ENCODE measurements at regions not wholly inside any gene's neighbourhood (a gene's known extent, or its start where the extent isn't known, plus 50 kb on each side); places are given as distances from the start of the nearest gene placed in this dataset.
"Not testable (repeated sequence)": the region's sequence is repeated elsewhere in the genome, so short reads cannot be mapped to it uniquely, and the experiment has no call there.

DNA sequence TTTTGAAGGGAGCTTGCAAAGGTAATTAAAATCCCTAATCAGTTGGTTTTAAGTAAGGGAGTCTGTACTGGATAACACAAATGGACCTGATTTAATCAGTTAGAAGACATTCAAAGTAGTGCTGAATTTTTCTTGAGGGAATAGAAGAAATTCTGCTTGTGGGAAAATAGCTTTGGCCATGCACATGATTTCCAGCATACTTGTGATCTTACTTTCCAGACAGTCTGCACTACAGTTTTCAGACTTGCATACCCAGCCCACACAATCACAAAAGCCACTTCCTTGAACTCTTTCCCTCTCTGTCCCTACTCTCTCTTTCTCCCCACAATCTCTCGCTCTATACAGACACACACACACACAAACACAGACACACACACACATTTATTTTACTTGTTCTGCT, 852.1 kb downstream of the PLA2G4A start:
- in situ Hi-C loops (cut with MboI; ENCODE audit: low sequenced_read_pairs, unreplicated experiment): no loop called here
- TF ChIP-seq, protein P1, sequence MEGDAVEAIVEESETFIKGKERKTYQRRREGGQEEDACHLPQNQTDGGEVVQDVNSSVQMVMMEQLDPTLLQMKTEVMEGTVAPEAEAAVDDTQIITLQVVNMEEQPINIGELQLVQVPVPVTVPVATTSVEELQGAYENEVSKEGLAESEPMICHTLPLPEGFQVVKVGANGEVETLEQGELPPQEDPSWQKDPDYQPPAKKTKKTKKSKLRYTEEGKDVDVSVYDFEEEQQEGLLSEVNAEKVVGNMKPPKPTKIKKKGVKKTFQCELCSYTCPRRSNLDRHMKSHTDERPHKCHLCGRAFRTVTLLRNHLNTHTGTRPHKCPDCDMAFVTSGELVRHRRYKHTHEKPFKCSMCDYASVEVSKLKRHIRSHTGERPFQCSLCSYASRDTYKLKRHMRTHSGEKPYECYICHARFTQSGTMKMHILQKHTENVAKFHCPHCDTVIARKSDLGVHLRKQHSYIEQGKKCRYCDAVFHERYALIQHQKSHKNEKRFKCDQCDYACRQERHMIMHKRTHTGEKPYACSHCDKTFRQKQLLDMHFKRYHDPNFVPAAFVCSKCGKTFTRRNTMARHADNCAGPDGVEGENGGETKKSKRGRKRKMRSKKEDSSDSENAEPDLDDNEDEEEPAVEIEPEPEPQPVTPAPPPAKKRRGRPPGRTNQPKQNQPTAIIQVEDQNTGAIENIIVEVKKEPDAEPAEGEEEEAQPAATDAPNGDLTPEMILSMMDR (IDR thresholded peaks at IDR 0.05; ENCODE audit: borderline replicate concordance, control extremely low read depth, extremely low read depth, insufficient read depth, missing control alignments): no peak
- DNase-seq (ENCODE audit: low spot score): no peak

- in situ Hi-C loops (cut with MboI; ENCODE audit: low sequenced_read_pairs, unreplicated experiment): no loop called here
- TF ChIP-seq, protein P1 (IDR thresholded peaks at IDR 0.05; ENCODE audit: borderline replicate concordance, control extremely low read depth, extremely low read depth, insufficient read depth, missing control alignments): no peak
- no peak for DNase-seq (ENCODE audit: low spot score)
These were observed 853.4 kb downstream of the PLA2G4A start for GRCh38 chr1:187682112-187682511.

- in situ Hi-C loops (cut with MboI; ENCODE audit: low sequenced_read_pairs, unreplicated experiment): no loop called here
- DNase-seq (ENCODE audit: low spot score): no peak
- TF ChIP-seq, protein P1 (IDR thresholded peaks at IDR 0.05; ENCODE audit: borderline replicate concordance, control extremely low read depth, extremely low read depth, insufficient read depth, missing control alignments): no peak
These were observed 856.6 kb downstream of the PLA2G4A start for GRCh38 chr1:187685333-187685732.

- DNase-seq (ENCODE audit: low spot score): no peak
- TF ChIP-seq, protein P1 (IDR thresholded peaks at IDR 0.05; ENCODE audit: borderline replicate concordance, control extremely low read depth, extremely low read depth, insufficient read depth, missing control alignments): no peak
- in situ Hi-C loops (cut with MboI; ENCODE audit: low sequenced_read_pairs, unreplicated experiment): no loop called here
These were observed 860.4 kb downstream of the PLA2G4A start for GRCh38 chr1:187689129-187689528.

GRCh38 chr1:187691439-187691838, 862.7 kb downstream of the PLA2G4A start:
- in situ Hi-C loops (cut with MboI; ENCODE audit: low sequenced_read_pairs, unreplicated experiment): no loop called here
- TF ChIP-seq, protein P1 (IDR thresholded peaks at IDR 0.05; ENCODE audit: borderline replicate concordance, control extremely low read depth, extremely low read depth, insufficient read depth, missing control alignments): no peak
- no peak for DNase-seq (ENCODE audit: low spot score)

- in situ Hi-C loops (cut with MboI; ENCODE audit: low sequenced_read_pairs, unreplicated experiment): no loop called here
- TF ChIP-seq, protein P1 (IDR thresholded peaks at IDR 0.05; ENCODE audit: borderline replicate concordance, control extremely low read depth, extremely low read depth, insufficient read depth, missing control alignments): no peak
- no peak for DNase-seq (ENCODE audit: low spot score)
These were observed 864.0 kb downstream of the PLA2G4A start for GRCh38 chr1:187692799-187693198.

- DNase-seq (ENCODE audit: low spot score): no peak
- in situ Hi-C loops (cut with MboI; ENCODE audit: low sequenced_read_pairs, unreplicated experiment): no loop called here
- TF ChIP-seq, protein P1 (IDR thresholded peaks at IDR 0.05; ENCODE audit: borderline replicate concordance, control extremely low read depth, extremely low read depth, insufficient read depth, missing control alignments): no peak
These were observed 867.3 kb downstream of the PLA2G4A start for GRCh38 chr1:187696073-187696472.

DNA sequence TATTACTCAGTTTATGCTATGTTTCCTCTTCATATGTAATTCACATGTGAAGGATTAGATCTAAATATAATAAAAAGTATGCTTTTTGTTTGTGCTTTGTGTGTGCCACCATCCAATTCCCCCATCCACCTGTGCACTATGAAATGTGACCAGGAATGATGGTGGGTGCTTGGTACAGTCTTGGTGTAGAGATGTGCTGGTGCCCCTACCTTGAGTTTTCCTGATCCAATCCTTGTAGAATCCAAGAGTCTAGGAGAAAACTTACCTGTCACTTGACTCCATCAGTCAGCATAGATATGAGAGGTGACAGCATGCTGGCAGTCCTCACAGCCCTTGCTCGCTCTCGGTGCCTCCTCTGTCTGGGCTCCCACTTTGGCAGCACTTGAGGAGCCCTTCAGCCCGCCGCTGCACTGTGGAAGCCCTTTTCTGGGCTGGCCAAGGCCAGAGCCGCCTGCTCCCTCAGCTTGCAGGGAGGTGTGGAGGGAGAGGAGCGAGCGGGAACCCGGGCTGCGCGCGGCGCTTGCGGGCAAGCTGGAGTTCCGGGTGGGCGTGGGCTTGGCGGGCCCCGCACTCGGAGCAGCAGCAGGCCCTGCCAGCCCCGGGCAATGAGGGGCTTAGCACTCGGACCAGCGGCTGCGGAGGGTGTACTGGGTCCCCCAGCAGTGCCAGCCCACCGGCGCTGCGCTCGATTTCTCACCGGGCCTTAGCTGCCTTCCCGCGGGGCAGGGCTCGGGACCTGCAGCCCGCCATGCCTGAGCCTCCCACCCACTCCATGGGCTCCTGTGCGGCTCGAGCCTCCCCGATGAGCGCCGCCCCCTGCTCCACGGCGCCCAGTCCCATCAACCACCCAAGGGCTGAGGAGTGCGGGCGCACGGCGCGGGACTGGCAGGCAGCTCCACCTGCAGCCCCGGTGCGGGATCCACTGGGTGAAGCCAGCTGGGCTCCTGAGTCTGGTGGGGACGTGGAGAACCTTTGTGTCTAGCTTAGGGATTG, 874.7 kb downstream of the PLA2G4A start:
- DNase-seq (ENCODE audit: low spot score); in situ Hi-C loops (cut with MboI; ENCODE audit: low sequenced_read_pairs, unreplicated experiment): not testable (repeated sequence)

All from GM13976 (cell line).